ENCODE measurements at regions not wholly inside any gene's neighbourhood (a gene's known extent, or its start where the extent isn't known, plus 50 kb on each side); places are given as distances from the start of the nearest gene placed in this dataset.
A peak's percentile ranks its signal among the peaks of the same experiment; 100 is the strongest.

- TF ChIP-seq, protein P1, sequence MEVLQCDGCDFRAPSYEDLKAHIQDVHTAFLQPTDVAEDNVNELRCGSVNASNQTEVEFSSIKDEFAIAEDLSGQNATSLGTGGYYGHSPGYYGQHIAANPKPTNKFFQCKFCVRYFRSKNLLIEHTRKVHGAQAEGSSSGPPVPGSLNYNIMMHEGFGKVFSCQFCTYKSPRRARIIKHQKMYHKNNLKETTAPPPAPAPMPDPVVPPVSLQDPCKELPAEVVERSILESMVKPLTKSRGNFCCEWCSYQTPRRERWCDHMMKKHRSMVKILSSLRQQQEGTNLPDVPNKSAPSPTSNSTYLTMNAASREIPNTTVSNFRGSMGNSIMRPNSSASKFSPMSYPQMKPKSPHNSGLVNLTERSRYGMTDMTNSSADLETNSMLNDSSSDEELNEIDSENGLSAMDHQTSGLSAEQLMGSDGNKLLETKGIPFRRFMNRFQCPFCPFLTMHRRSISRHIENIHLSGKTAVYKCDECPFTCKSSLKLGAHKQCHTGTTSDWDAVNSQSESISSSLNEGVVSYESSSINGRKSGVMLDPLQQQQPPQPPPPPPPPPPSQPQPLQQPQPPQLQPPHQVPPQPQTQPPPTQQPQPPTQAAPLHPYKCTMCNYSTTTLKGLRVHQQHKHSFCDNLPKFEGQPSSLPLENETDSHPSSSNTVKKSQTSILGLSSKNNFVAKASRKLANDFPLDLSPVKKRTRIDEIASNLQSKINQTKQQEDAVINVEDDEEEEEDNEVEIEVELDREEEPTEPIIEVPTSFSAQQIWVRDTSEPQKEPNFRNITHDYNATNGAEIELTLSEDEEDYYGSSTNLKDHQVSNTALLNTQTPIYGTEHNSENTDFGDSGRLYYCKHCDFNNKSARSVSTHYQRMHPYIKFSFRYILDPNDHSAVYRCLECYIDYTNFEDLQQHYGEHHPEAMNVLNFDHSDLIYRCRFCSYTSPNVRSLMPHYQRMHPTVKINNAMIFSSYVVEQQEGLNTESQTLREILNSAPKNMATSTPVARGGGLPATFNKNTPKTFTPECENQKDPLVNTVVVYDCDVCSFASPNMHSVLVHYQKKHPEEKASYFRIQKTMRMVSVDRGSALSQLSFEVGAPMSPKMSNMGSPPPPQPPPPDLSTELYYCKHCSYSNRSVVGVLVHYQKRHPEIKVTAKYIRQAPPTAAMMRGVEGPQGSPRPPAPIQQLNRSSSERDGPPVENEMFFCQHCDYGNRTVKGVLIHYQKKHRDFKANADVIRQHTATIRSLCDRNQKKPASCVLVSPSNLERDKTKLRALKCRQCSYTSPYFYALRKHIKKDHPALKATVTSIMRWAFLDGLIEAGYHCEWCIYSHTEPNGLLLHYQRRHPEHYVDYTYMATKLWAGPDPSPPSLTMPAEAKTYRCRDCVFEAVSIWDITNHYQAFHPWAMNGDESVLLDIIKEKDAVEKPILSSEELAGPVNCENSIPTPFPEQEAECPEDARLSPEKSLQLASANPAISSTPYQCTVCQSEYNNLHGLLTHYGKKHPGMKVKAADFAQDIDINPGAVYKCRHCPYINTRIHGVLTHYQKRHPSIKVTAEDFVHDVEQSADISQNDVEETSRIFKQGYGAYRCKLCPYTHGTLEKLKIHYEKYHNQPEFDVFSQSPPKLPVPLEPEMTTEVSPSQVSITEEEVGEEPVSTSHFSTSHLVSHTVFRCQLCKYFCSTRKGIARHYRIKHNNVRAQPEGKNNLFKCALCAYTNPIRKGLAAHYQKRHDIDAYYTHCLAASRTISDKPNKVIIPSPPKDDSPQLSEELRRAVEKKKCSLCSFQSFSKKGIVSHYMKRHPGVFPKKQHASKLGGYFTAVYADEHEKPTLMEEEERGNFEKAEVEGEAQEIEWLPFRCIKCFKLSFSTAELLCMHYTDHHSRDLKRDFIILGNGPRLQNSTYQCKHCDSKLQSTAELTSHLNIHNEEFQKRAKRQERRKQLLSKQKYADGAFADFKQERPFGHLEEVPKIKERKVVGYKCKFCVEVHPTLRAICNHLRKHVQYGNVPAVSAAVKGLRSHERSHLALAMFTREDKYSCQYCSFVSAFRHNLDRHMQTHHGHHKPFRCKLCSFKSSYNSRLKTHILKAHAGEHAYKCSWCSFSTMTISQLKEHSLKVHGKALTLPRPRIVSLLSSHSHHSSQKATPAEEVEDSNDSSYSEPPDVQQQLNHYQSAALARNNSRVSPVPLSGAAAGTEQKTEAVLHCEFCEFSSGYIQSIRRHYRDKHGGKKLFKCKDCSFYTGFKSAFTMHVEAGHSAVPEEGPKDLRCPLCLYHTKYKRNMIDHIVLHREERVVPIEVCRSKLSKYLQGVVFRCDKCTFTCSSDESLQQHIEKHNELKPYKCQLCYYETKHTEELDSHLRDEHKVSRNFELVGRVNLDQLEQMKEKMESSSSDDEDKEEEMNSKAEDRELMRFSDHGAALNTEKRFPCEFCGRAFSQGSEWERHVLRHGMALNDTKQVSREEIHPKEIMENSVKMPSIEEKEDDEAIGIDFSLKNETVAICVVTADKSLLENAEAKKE (CRISPR knock-in tag; IDR thresholded peaks at IDR 0.05), result no peak
- TF ChIP-seq EZH2 (IDR thresholded peaks at IDR 0.05; ENCODE audit: low read depth, unreplicated experiment) (no peak), STAT1 (IDR thresholded peaks at IDR 0.05; ENCODE audit: unreplicated experiment) (no peak), POLR2AphosphoS5 (IDR thresholded peaks at IDR 0.05; ENCODE audit: low read depth) (no peak), ETS1 (IDR thresholded peaks at IDR 0.05) (no peak)
Measured at GRCh38 chr11:109785714-109786113, 307.5 kb upstream of the ZC3H12C start (continued).

GRCh38 chr11:109788948-109789490, 304.2 kb upstream of the ZC3H12C start:
- no peaks in the 10 kb centered on the region for H3K36me3 ChIP-seq (ENCODE audit: insufficient read depth)
- H3K4me1 ChIP-seq (ENCODE audit: insufficient read depth), result no peaks in the 10 kb centered on the region
- no peak overlapping the region for H3K27ac ChIP-seq (ENCODE audit: low read depth)
- H3F3A ChIP-seq (replicated peaks; ENCODE audit: low read depth), result no peaks in the 10 kb centered on the region
- H3K27ac Mint-ChIP-seq, result no peak overlapping the region
- no peaks in the 10 kb centered on the region for H3K36me3 Mint-ChIP-seq (ENCODE audit: low read depth)
- H3K27me3 Mint-ChIP-seq (ENCODE audit: insufficient read depth, low read depth, poor library complexity), result peaks cover 1% of the 10 kb centered on the region
- H3K27me3 ChIP-seq (ENCODE audit: insufficient read depth), result no peaks in the 10 kb centered on the region
- DNase-seq (ENCODE audit: low spot score), result no peak
- H3K4me3 ChIP-seq, result no peak overlapping the region
- H3K4me1 Mint-ChIP-seq, result peaks cover under 1% of the 10 kb centered on the region; the same call in 1 of the 3 replicates
- H4K20me1 ChIP-seq (replicated peaks; ENCODE audit: insufficient read depth), result no peaks in the 10 kb centered on the region
- 0 out of 2 replicates have a peak overlapping the region, but pooled peaks have one; percentile 52 for H2AFZ ChIP-seq
- no peak overlapping the region for H3K4me3 Mint-ChIP-seq
- ATAC-seq, result no peak
- no peak overlapping the region for H3K4me2 ChIP-seq
- no peaks in the 10 kb centered on the region for H3K79me2 ChIP-seq (replicated peaks; ENCODE audit: insufficient read depth)
- H3K9me3 Mint-ChIP-seq, result no peaks in the 10 kb centered on the region
- no peaks in the 10 kb centered on the region; the same call in 1 of the 2 replicates for H3K9me2 ChIP-seq (ENCODE audit: insufficient read depth)
- TF ChIP-seq REST (IDR thresholded peaks at IDR 0.05; ENCODE audit: unreplicated experiment) (no peak), NANOG (IDR thresholded peaks at IDR 0.05; ENCODE audit: borderline replicate concordance) (no peak), CREB1 (CRISPR knock-in tag; IDR thresholded peaks at IDR 0.05; ENCODE audit: low read depth) (no peak), STAT1 (IDR thresholded peaks at IDR 0.05; ENCODE audit: unreplicated experiment) (no peak), ETS1 (IDR thresholded peaks at IDR 0.05) (no peak), JUNB (IDR thresholded peaks at IDR 0.05; ENCODE audit: unreplicated experiment) (no peak), ZNF331 (CRISPR knock-in tag; IDR thresholded peaks at IDR 0.05; ENCODE audit: low read depth) (no peak), CTCF (conservative IDR thresholded peaks at IDR 0.05; ENCODE audit: low read depth in 2 of 2) (no peak)
